ENCODE measurements at regions not wholly inside any gene's neighbourhood (a gene's known extent, or its start where the extent isn't known, plus 50 kb on each side); places are given as distances from the start of the nearest gene placed in this dataset.

DNA sequence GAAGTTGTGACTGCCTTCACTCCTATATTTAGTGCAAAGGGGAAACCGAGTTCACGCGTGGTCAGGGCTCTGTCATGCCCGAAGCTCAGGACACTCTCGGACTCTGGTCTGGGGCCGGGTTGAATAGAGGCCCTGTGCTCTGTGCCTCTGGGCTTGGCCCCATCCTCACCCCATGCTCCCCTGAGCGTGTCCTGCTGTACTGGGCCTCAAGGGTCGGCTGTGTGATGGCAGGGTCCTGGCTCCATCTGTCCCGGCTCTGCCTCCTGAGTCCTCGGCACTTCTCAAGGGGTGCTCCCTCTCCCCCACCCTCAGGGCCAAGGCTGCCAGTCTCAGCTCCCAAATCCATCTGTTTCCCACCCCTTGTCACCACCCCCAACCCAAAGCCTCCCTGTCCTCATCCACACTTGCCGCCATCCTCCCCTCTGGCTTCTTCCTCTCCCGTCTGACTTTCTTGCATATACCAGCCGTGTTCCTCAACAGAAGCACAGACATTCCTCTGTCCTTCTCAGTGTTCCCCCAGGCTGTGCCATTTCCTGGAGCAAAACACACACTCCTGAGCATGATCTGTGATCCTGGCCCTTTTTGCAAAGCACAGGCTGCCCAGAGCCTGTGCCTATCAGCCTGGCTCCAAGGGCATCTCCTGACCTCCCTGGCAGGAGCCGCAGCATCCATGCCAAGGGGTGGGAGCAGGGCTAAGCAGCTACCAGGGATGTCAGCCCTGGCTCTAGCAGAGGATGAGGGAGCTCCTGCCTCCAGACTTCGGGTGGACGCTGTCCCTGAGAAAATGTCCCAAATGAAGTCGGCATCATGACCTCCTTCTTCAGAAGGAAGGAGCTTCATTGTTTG lies 64.2 kb upstream of the OTOS start:
- TF ChIP-seq, protein P1, sequence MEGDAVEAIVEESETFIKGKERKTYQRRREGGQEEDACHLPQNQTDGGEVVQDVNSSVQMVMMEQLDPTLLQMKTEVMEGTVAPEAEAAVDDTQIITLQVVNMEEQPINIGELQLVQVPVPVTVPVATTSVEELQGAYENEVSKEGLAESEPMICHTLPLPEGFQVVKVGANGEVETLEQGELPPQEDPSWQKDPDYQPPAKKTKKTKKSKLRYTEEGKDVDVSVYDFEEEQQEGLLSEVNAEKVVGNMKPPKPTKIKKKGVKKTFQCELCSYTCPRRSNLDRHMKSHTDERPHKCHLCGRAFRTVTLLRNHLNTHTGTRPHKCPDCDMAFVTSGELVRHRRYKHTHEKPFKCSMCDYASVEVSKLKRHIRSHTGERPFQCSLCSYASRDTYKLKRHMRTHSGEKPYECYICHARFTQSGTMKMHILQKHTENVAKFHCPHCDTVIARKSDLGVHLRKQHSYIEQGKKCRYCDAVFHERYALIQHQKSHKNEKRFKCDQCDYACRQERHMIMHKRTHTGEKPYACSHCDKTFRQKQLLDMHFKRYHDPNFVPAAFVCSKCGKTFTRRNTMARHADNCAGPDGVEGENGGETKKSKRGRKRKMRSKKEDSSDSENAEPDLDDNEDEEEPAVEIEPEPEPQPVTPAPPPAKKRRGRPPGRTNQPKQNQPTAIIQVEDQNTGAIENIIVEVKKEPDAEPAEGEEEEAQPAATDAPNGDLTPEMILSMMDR (IDR thresholded peaks at IDR 0.05; ENCODE audit: extremely low read depth, missing control alignments), result no peak
- no peak for DNase-seq (ENCODE audit: low spot score)

DNA sequence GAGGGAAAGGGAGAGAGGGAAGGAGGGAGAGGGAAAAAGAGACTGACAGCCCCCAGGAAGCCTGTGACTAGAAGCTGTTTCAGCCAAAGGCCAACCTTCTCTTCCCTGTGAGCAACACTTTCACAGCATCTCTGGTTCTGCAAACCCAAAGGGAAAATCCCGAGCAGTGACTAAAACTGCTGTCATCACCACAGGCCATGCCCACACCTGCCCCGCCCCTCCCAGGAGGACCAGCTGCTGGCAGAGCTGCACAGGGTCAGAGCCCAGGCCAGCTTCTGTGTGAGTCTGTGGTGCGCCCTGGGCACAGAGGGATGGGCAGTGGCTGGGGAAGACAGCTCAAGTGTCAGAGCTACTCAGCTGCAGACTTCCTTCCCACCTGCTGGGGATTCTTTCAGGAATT lies 64.9 kb upstream of the OTOS start:
- TF ChIP-seq, protein P1 (IDR thresholded peaks at IDR 0.05; ENCODE audit: extremely low read depth, missing control alignments), result no peak
- DNase-seq (ENCODE audit: low spot score), result no peak

DNA sequence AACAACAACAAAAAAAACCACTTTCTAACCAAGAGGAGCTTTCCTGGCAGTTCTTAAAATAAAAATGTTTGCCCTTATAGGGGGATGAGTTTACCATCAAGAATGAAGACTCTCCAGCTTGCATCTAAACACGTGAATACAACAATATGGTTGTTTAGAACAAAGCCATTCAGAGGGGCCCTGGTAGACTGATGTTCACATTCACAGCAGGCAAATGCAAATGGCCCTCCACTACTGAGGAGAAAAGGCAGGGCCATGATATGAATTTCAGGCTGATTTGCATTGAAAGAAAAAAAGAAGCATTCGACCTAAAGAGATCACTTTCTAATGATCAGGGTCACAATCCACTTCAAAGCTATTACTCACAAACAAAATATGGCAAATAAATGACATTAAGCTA lies 65.3 kb upstream of the OTOS start:
- no peak for DNase-seq (ENCODE audit: low spot score)
- TF ChIP-seq, protein P1 (IDR thresholded peaks at IDR 0.05; ENCODE audit: extremely low read depth, missing control alignments), result no peak

DNA sequence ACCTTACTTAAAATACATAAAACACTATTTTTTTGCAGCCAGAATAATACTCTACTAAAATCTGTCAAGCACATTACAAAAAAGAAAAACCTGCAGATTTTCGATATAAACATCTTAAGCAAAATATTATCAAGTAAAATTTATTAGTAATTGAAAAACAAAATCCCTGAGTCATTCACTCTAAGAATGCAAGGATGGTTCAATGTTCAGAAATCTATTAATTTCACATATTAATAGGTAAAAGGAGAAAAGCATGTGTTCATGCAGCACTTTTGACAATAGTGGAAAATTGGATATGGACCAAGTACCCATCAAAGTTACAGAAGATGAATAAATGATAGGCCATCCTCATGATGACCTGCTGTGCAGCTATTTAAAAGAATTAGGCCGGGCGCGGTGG lies 66.2 kb upstream of the OTOS start:
- TF ChIP-seq, protein P1 (IDR thresholded peaks at IDR 0.05; ENCODE audit: extremely low read depth, missing control alignments), result no peak
- no peak for DNase-seq (ENCODE audit: low spot score)

DNA sequence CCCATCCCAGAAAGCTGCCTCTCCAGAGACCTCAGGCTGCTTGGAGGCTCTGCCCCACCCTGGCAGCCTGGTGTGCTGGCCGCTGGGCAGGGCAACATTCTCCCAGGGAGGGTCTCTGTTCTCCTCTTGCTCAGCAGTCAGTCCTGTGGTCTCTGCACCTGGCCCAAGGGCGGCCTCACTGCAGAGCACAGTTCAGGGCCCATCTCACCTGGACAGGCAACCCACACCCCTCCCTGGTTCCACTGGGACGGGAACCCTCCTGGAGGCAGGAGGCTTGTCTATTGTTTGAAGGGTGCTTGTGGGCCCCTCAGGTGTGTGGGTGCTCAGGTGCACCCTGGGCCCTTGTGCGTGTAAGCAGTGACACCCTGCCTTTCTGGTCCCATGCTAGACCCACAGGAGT lies 67.2 kb upstream of the OTOS start:
- no peak for DNase-seq (ENCODE audit: low spot score)
- TF ChIP-seq, protein P1 (IDR thresholded peaks at IDR 0.05; ENCODE audit: extremely low read depth, missing control alignments), result no peak

DNA sequence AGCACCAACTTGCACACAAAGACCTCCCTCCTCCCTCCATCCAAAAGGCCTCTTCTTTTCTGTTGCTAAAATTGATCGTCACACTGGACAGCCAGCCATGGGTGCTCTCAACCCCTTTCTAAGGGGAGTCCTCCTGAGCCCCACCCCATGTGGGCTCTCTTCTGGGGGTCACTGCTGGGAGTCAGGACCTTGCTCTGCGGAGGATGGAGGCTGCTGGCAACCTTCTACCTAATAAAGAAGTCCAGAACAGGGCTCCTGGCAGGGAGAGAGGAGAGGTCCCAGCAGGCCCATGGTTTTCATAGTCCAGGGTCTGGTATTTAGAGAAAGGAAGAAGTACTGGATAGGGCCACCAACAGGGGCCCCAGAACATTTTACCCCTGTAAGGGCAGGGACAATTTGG lies 67.6 kb upstream of the OTOS start:
- TF ChIP-seq, protein P1 (IDR thresholded peaks at IDR 0.05; ENCODE audit: extremely low read depth, missing control alignments), result no peak
- no peak for DNase-seq (ENCODE audit: low spot score)

DNA sequence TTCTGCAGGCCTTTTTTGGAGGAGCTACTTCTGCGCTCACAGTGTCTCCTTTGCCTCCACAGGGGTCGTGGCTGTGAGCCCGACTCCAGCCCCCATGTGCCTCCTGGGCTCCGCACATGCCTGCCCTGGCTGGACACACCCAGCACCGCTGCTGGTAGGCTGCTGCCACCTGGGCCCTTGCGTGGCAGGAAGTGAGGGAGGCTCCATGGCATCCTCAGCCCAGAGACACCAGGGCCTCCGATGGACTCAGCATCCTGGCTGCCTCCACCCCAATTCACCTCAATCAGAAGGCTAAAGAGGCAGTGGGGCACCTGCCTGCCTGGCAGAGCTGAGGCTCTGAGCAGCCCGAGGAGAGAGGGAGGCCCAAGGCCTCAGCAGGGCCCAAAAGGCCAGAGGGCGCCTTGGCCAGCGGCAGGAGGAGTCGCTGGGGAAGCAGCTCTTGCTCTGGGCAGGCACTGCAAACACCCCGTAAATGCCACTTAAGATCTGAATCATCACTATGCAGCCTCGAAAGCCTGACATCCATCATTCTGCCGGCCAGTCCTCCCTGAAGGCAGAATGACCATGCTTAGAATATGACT lies 68.3 kb upstream of the OTOS start:
- TF ChIP-seq, protein P1 (IDR thresholded peaks at IDR 0.05; ENCODE audit: extremely low read depth, missing control alignments), result no peak
- DNase-seq (ENCODE audit: low spot score), result no peak
